BLaER1 (cell line): ENCODE measurements at regions not wholly inside any gene's neighbourhood (a gene's known extent, or its start where the extent isn't known, plus 50 kb on each side); places are given as distances from the start of the nearest gene placed in this dataset.

Experiments
- H3K27ac ChIP-seq: shearing (Covaris generic); formaldehyde crosslinking; 2 replicates; pipeline ENCODE4 v1.8.1; 2022
- H3K27me3 ChIP-seq: shearing (Covaris generic); formaldehyde crosslinking; 2 replicates; pipeline ENCODE4 v1.8.1; 2022
- H3K36me3 ChIP-seq: shearing (Covaris generic); formaldehyde crosslinking; 2 replicates; pipeline ENCODE4 v1.8.1; 2022
- H3K4me1 ChIP-seq: shearing (Covaris generic); formaldehyde crosslinking; 2 replicates; pipeline ENCODE4 v1.8.1; 2022
- H3K4me2 ChIP-seq: shearing (Covaris generic); formaldehyde crosslinking; 2 replicates; pipeline ENCODE4 v1.8.1; 2022
- H3K4me3 ChIP-seq: shearing (Covaris generic); formaldehyde crosslinking; 2 replicates; pipeline ENCODE4 v1.8.1; 2022
- H3K9ac ChIP-seq: shearing (Covaris generic); formaldehyde crosslinking; 2 replicates; pipeline ENCODE4 v1.8.1; 2022
- H3K9me3 ChIP-seq: shearing (Covaris generic); formaldehyde crosslinking; 2 replicates; pipeline ENCODE4 v1.8.1; 2022
- H4K20me1 ChIP-seq: shearing (Covaris generic); formaldehyde crosslinking; 2 replicates; pipeline ENCODE4 v1.8.1; 2022
- Cebpa-rat ChIP-seq: shearing (Covaris generic); IDR thresholded peaks from 2 replicates; pipeline ENCODE4 v1.8.1; 2022

GRCh38 chr4:170248029-170248428, 158.3 kb upstream of the AADAT start:
- H3K36me3 ChIP-seq, result no peaks in the 10 kb centered on the region
- no peak overlapping the region for H3K27ac ChIP-seq
- no peak overlapping the region for H3K9ac ChIP-seq

GRCh38 chr4:170247596-170247995, 157.8 kb upstream of the AADAT start:
- Histone ChIP-seq H3K27ac (no peak overlapping the region), H4K20me1 (no peaks in the 10 kb centered on the region), H3K4me1 (no peaks in the 10 kb centered on the region), H3K9ac (no peak overlapping the region), H3K27me3 (no peaks in the 10 kb centered on the region), H3K4me3 (no peak overlapping the region), H3K9me3 (no peaks in the 10 kb centered on the region), H3K4me2 (no peak overlapping the region), H3K36me3 (no peaks in the 10 kb centered on the region)
- TF ChIP-seq Cebpa-rat, result no peak

More at GRCh38 chr4:170248029-170248428, 158.3 kb upstream of the AADAT start:
- H4K20me1 ChIP-seq, result no peaks in the 10 kb centered on the region
- no peaks in the 10 kb centered on the region for H3K9me3 ChIP-seq
- H3K27me3 ChIP-seq, result no peaks in the 10 kb centered on the region
- no peak for TF ChIP-seq Cebpa-rat
- H3K4me1 ChIP-seq, result no peaks in the 10 kb centered on the region
- H3K4me3 ChIP-seq, result no peak overlapping the region
- no peak overlapping the region for H3K4me2 ChIP-seq

GRCh38 chr4:170243662-170244288, 154.0 kb upstream of the AADAT start:
- no peaks in the 10 kb centered on the region for H3K36me3 ChIP-seq
- no peaks in the 10 kb centered on the region for H3K4me1 ChIP-seq
- H3K27ac ChIP-seq, result no peak overlapping the region
- no peaks in the 10 kb centered on the region for H3K27me3 ChIP-seq
- H3K4me2 ChIP-seq, result no peak overlapping the region
- no peak overlapping the region for H3K4me3 ChIP-seq
- no peak for TF ChIP-seq Cebpa-rat
- no peak overlapping the region for H3K9ac ChIP-seq
- no peaks in the 10 kb centered on the region for H4K20me1 ChIP-seq
- no peaks in the 10 kb centered on the region for H3K9me3 ChIP-seq

GRCh38 chr4:170242471-170242870, 152.7 kb upstream of the AADAT start:
- Histone ChIP-seq H3K27me3 (no peaks in the 10 kb centered on the region), H3K4me2 (no peak overlapping the region), H3K4me3 (no peak overlapping the region), H3K36me3 (no peaks in the 10 kb centered on the region), H3K27ac (no peak overlapping the region), H4K20me1 (no peaks in the 10 kb centered on the region), H3K9me3 (no peaks in the 10 kb centered on the region), H3K9ac (no peak overlapping the region), H3K4me1 (no peaks in the 10 kb centered on the region)
- TF ChIP-seq Cebpa-rat, result no peak

GRCh38 chr4:170234800-170235199, 145.0 kb upstream of the AADAT start:
- Histone ChIP-seq H3K9ac (no peak overlapping the region), H3K4me1 (peaks cover 6% of the 10 kb centered on the region; the same call in 1 of the 2 replicates), H4K20me1 (no peaks in the 10 kb centered on the region), H3K4me3 (no peak overlapping the region), H3K27me3 (no peaks in the 10 kb centered on the region), H3K36me3 (no peaks in the 10 kb centered on the region), H3K9me3 (no peaks in the 10 kb centered on the region), H3K4me2 (no peak overlapping the region), H3K27ac (no peak overlapping the region)
- TF ChIP-seq Cebpa-rat, result no peak

- no peaks in the 10 kb centered on the region for H3K27me3 ChIP-seq
- TF ChIP-seq Cebpa-rat, result no peak
- no peaks in the 10 kb centered on the region for H4K20me1 ChIP-seq
- no peaks in the 10 kb centered on the region for H3K36me3 ChIP-seq
- H3K4me2 ChIP-seq, result no peak overlapping the region
- no peak overlapping the region for H3K4me3 ChIP-seq
- H3K27ac ChIP-seq, result no peak overlapping the region
- H3K9me3 ChIP-seq, result no peaks in the 10 kb centered on the region
- peaks cover 6% of the 10 kb centered on the region; the same call in 1 of the 2 replicates for H3K4me1 ChIP-seq
- no peak overlapping the region for H3K9ac ChIP-seq
Observed at GRCh38 chr4:170231377-170231776, 141.6 kb upstream of the AADAT start.

GRCh38 chr4:170230242-170230641, 140.5 kb upstream of the AADAT start:
- no peaks in the 10 kb centered on the region for H3K9me3 ChIP-seq
- no peak overlapping the region for H3K9ac ChIP-seq
- peaks cover 6% of the 10 kb centered on the region; the same call in 1 of the 2 replicates for H3K4me1 ChIP-seq
- no peaks in the 10 kb centered on the region for H4K20me1 ChIP-seq
- H3K27me3 ChIP-seq, result no peaks in the 10 kb centered on the region
- no peak for TF ChIP-seq Cebpa-rat
- H3K4me2 ChIP-seq, result no peak overlapping the region
- no peak overlapping the region for H3K4me3 ChIP-seq
- no peak overlapping the region for H3K27ac ChIP-seq
- H3K36me3 ChIP-seq, result no peaks in the 10 kb centered on the region

- H3K36me3 ChIP-seq, result no peaks in the 10 kb centered on the region
- no peak overlapping the region for H3K9ac ChIP-seq
- H3K4me3 ChIP-seq, result no peak overlapping the region
- no peaks in the 10 kb centered on the region for H4K20me1 ChIP-seq
- H3K4me1 ChIP-seq, result no peaks in the 10 kb centered on the region
- no peak overlapping the region for H3K4me2 ChIP-seq
- H3K27me3 ChIP-seq, result no peaks in the 10 kb centered on the region
- no peaks in the 10 kb centered on the region for H3K9me3 ChIP-seq
- no peak for TF ChIP-seq Cebpa-rat
- H3K27ac ChIP-seq, result no peak overlapping the region
Observed at GRCh38 chr4:170229006-170229405, 139.2 kb upstream of the AADAT start.

- Histone ChIP-seq H3K4me3 (no peak overlapping the region), H4K20me1 (no peaks in the 10 kb centered on the region), H3K4me1 (no peaks in the 10 kb centered on the region), H3K9ac (no peak overlapping the region), H3K9me3 (no peaks in the 10 kb centered on the region), H3K36me3 (no peaks in the 10 kb centered on the region), H3K27me3 (no peaks in the 10 kb centered on the region), H3K4me2 (no peak overlapping the region), H3K27ac (no peak overlapping the region)
- TF ChIP-seq Cebpa-rat, result no peak
Observed at GRCh38 chr4:170227928-170228327, 138.2 kb upstream of the AADAT start.

- H4K20me1 ChIP-seq, result no peaks in the 10 kb centered on the region
- no peaks in the 10 kb centered on the region for H3K4me1 ChIP-seq
- no peak for TF ChIP-seq Cebpa-rat
- H3K9ac ChIP-seq, result no peak overlapping the region
- no peak overlapping the region for H3K27ac ChIP-seq
- no peaks in the 10 kb centered on the region for H3K36me3 ChIP-seq
- H3K27me3 ChIP-seq, result no peaks in the 10 kb centered on the region
- no peak overlapping the region for H3K4me2 ChIP-seq
- no peak overlapping the region for H3K4me3 ChIP-seq
- peaks cover 8% of the 10 kb centered on the region for H3K9me3 ChIP-seq
Observed at GRCh38 chr4:170226288-170226687, 136.5 kb upstream of the AADAT start.

GRCh38 chr4:170214731-170215130, 125.0 kb upstream of the AADAT start:
- Histone ChIP-seq H3K27me3 (no peaks in the 10 kb centered on the region), H3K27ac (no peak overlapping the region), H3K4me3 (no peak overlapping the region), H3K9ac (no peak overlapping the region), H3K4me2 (no peak overlapping the region), H3K9me3 (peaks cover 50% of the 10 kb centered on the region), H4K20me1 (no peaks in the 10 kb centered on the region), H3K4me1 (no peaks in the 10 kb centered on the region), H3K36me3 (no peaks in the 10 kb centered on the region)
- TF ChIP-seq Cebpa-rat, result no peak
